Limb (tissue), 2 donors: ENCODE measurements at regions not wholly inside any gene's neighbourhood (a gene's known extent, or its start where the extent isn't known, plus 50 kb on each side); places are given as distances from the start of the nearest gene placed in this dataset.

ENCODE experiments used
- DNase-seq, 2 donors: peaks; one replicate each; pipeline ENCODE4 v3.0.0-alpha.2; 2016; ENCODE audit errors: extremely low spot score in 2 of 2

DNA sequence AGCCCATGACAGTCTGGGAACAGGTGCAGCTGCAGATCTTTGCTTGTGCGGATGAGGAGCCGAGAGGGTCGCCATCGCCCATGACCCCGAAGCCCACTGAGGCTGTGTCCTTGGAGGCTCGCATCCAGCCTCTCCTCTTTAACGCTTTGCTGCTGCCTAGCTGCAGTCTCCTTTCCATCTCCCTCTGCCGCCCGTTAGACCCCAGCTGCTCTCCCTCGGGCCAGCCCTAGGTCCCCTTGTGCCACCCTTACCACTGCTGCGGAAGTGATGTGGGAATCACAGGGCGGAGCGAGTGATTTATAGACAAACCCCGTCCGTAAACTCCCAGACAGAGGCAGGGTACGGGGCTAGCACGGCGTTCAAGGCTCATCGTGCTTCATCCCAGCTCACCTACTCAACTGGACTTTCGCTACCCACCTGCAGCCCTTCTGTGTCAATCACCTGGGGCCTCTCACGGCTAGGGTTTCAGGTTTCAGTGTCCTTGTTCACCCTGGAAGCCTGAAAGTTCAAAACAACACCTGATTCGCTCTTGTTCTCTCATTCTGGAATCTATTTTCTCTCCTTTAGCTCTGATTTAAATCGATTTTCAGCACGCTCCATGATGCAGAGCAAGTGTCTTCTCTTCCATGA lies 76.1 kb downstream of the PAX1 start:
- no peak for DNase-seq

DNA sequence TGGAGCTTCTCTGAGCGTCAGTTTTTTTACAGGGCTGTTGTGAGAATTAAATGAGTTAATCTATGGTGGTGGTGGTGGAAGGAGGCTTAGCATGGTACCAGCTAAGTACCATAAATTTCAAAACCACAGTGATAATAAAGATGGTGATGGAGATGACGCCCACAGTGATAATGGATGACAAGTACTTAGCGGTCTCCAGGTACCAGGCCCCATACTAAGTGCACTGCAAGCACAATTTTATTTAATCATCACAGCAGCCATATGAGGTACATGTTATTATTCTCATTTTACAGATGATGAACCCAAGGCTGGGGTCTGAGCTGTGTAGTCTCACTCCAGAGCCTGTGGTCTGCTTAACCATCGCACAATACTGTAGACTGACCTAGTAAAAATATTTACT lies 75.1 kb downstream of the PAX1 start:
- DNase-seq: no peak
